SK-N-SH (cell line): ENCODE measurements at regions not wholly inside any gene's neighbourhood (a gene's known extent, or its start where the extent isn't known, plus 50 kb on each side); places are given as distances from the start of the nearest gene placed in this dataset.

Experiments
- CTCF ChIA-PET: fragments of 300-600, 350-600 bp; formaldehyde crosslinking; extraction: SDS; loops from one replicate; lab custom pipeline; 2021; lab: Yijun Ruan, JAX
- POLR2A ChIA-PET: fragments of 350-600 bp; sonication (Branson Sonifier 250); formaldehyde crosslinking; extraction: SDS; loops from one replicate; lab custom pipeline; 2020; ENCODE audit warnings: antibody characterized with exemption, inconsistent platforms; lab: Yijun Ruan, JAX
- DNase-seq: peaks from one replicate; pipeline ENCODE4 v3.0.0; 2012
- H2AFZ ChIP-seq: fragments of 200-600 bp; sonication (generic); 2 replicates; pipeline ENCODE4 v1.8.1; 2016; ENCODE audit warnings: antibody characterized with exemption, mild to moderate bottlenecking, low read depth
- H3F3A ChIP-seq: fragments of 200-600 bp; sonication (generic); replicated peaks from 2 replicates; pipeline ENCODE3; 2016; ENCODE audit warnings: antibody characterized with exemption, mild to moderate bottlenecking; ENCODE audit not compliant: insufficient read depth
- H3K27ac ChIP-seq, 2 experiments: fragments of 200-500 bp in 1 of 2; fragments of 200-600 bp in 1 of 2; sonication (Bioruptor generic) in 1 of 2; sonication (generic), shearing (Covaris generic) in 1 of 2; 2 replicates each; pipeline versions ENCODE4 v1.5.1 to v1.6.1; 2014 to 2016; ENCODE audit warnings: low read depth in 2 of 2, inconsistent platforms in 1 of 2, low read length in 1 of 2, mild to moderate bottlenecking in 1 of 2, mixed read lengths in 1 of 2
- H3K27me3 ChIP-seq: fragments of 200-600 bp; sonication (generic), shearing (Covaris generic); 2 replicates; pipeline ENCODE4 v1.6.1; 2016; ENCODE audit warnings: mixed run types; ENCODE audit not compliant: insufficient read depth
- H3K36me3 ChIP-seq, 2 experiments: fragments of 200-500 bp in 1 of 2; fragments of 200-600 bp in 1 of 2; sonication (Bioruptor generic) in 1 of 2; sonication (generic) in 1 of 2; replicated peaks in 1 of 2; 2 replicates each; pipeline versions ENCODE3 to v1.5.1; 2014 to 2016; ENCODE audit warnings: low read length in 1 of 2, mild to moderate bottlenecking in 1 of 2; ENCODE audit not compliant: insufficient read depth in 2 of 2, control insufficient read depth in 1 of 2
- H3K4me1 ChIP-seq, 2 experiments: fragments of 200-500 bp in 1 of 2; fragments of 200-600 bp in 1 of 2; sonication (Bioruptor generic) in 1 of 2; sonication (generic), shearing (Covaris generic) in 1 of 2; 2 replicates each; pipeline versions ENCODE4 v1.5.1 to v1.6.1; 2014 to 2016; ENCODE audit warnings: low read depth in 1 of 2, low read length in 1 of 2, mixed run types in 1 of 2; ENCODE audit not compliant: insufficient read depth in 2 of 2, control insufficient read depth in 1 of 2
- H3K4me2 ChIP-seq: fragments of 200-600 bp; sonication (generic), shearing (Covaris generic); 2 replicates; pipeline ENCODE4 v1.6.1; 2017; ENCODE audit warnings: mixed run types
- H3K4me3 ChIP-seq, 2 experiments: fragments of 200-500 bp in 1 of 2; fragments of 200-600 bp in 1 of 2; sonication (Bioruptor generic) in 1 of 2; sonication (generic), shearing (Covaris generic) in 1 of 2; 2 replicates each; pipeline versions ENCODE4 v1.5.1 to v1.8.1; 2014 to 2016; ENCODE audit warnings: low read depth in 2 of 2, inconsistent platforms in 1 of 2, low read length in 1 of 2, mild to moderate bottlenecking in 1 of 2, mixed read lengths in 1 of 2, moderate library complexity in 1 of 2
- H3K79me2 ChIP-seq: fragments of 200-600 bp; sonication (generic); 2 replicates; pipeline ENCODE4 v1.8.1; 2017; ENCODE audit warnings: mild to moderate bottlenecking; ENCODE audit not compliant: insufficient read depth
- H3K9ac ChIP-seq: fragments of 200-600 bp; sonication (generic); 2 replicates; pipeline ENCODE4 v1.6.1; 2017; ENCODE audit warnings: mixed run types
- H3K9me2 ChIP-seq: fragments of 200-600 bp; sonication (generic); 2 replicates; pipeline ENCODE4 v1.6.1; 2017; ENCODE audit warnings: mixed run types
- H3K9me3 ChIP-seq: fragments of 200-600 bp; sonication (generic); 2 replicates; pipeline ENCODE4 v1.6.1; 2017; ENCODE audit warnings: mixed run types, mild to moderate bottlenecking, moderate library complexity
- H4K20me1 ChIP-seq: fragments of 200-600 bp; sonication (generic); 2 replicates; pipeline ENCODE4 v1.6.1; 2017; ENCODE audit warnings: mild to moderate bottlenecking, mixed run types; ENCODE audit not compliant: insufficient read depth
- CHD2 ChIP-seq: fragments of 150-350 bp; IDR thresholded peaks from 2 replicates; pipeline ENCODE4 v1.6.1; 2018; ENCODE audit warnings: low read length; ENCODE audit not compliant: partially characterized antibody
- CTCF ChIP-seq: fragments of 200-600 bp; sonication (generic); IDR thresholded peaks from 2 replicates; pipeline ENCODE4 v1.6.1; 2017; ENCODE audit warnings: antibody characterized with exemption, mild to moderate bottlenecking, moderate library complexity
- EP300 ChIP-seq, 2 experiments: IDR thresholded peaks; 2 replicates each; pipeline versions ENCODE4 v1.4.0 to v1.6.1; 2012; ENCODE audit warnings: borderline replicate concordance in 1 of 2, low read depth in 1 of 2, low read length in 1 of 2
- EZH2phosphoT487 ChIP-seq: fragments of 200-600 bp; sonication (generic); IDR thresholded peaks from 2 replicates; pipeline ENCODE4 v1.6.1; 2017; ENCODE audit warnings: low read depth, mixed run types, mild to moderate bottlenecking, antibody characterized with exemption, moderate library complexity, borderline replicate concordance
- FOSL2 ChIP-seq: IDR thresholded peaks from 2 replicates; pipeline ENCODE4 v1.4.0; 2012; ENCODE audit warnings: low read depth, mild to moderate bottlenecking, moderate library complexity, borderline replicate concordance
- FOXJ3 ChIP-seq: sonication (generic); formaldehyde crosslinking; IDR thresholded peaks from 2 replicates; pipeline ENCODE4 v1.5.1; 2020; ENCODE audit warnings: mild to moderate bottlenecking, missing genetic modification reagents
- FOXM1 ChIP-seq: IDR thresholded peaks from 2 replicates; pipeline ENCODE4 v1.4.0; 2012; ENCODE audit warnings: low read depth, mild to moderate bottlenecking
- GATA2 ChIP-seq: sonication (generic); formaldehyde crosslinking; IDR thresholded peaks from 2 replicates; pipeline ENCODE4 v1.5.0; 2020; ENCODE audit warnings: mild to moderate bottlenecking, missing genetic modification reagents
- IRF3 ChIP-seq: fragments of 150-350 bp; IDR thresholded peaks from 2 replicates; pipeline ENCODE4 v1.6.1; 2016; ENCODE audit warnings: mild to moderate bottlenecking, low read depth, low read length
- MXI1 ChIP-seq: IDR thresholded peaks from 2 replicates; pipeline ENCODE4 v1.6.1; 2012; ENCODE audit warnings: mild to moderate bottlenecking, low read depth, low read length, improper control_type of control experiment
- NFIC ChIP-seq: IDR thresholded peaks from 2 replicates; pipeline ENCODE4 v1.4.0; 2012; ENCODE audit warnings: borderline replicate concordance
- PBX3 ChIP-seq: IDR thresholded peaks from 2 replicates; pipeline ENCODE4; 2012
- RAD21 ChIP-seq: IDR thresholded peaks from 2 replicates; pipeline ENCODE4 v1.6.1; 2012; ENCODE audit warnings: mild to moderate bottlenecking, low read length
- RCOR1 ChIP-seq: fragments of 150-350 bp; IDR thresholded peaks from 2 replicates; pipeline ENCODE4 v1.6.1; 2017; ENCODE audit warnings: antibody characterized with exemption, low read length
- REST ChIP-seq: IDR thresholded peaks from 2 replicates; pipeline ENCODE4 v1.6.1; 2012; ENCODE audit warnings: mild to moderate bottlenecking, low read depth, low read length, moderate library complexity
- RXRA ChIP-seq: IDR thresholded peaks from 2 replicates; pipeline ENCODE4 v1.4.0; 2012; ENCODE audit warnings: low read depth, mild to moderate bottlenecking, borderline replicate concordance
- TAF1 ChIP-seq: IDR thresholded peaks from 2 replicates; pipeline ENCODE4 v1.6.1; 2012; ENCODE audit warnings: low read depth, mild to moderate bottlenecking, low read length, moderate library complexity, borderline replicate concordance
- YY1 ChIP-seq: IDR thresholded peaks from 2 replicates; pipeline ENCODE4 v1.4.0; 2012; ENCODE audit warnings: low read depth, mild to moderate bottlenecking
- WGBS: methylation state at CpG from one replicate; pipeline ENCODE4 v1.1.6; 2017; ENCODE audit warnings: low lambda C conversion rate; 5-methylcytosine and 5-hydroxymethylcytosine counted together

GRCh38 chr13:27359199-27359821, 65.1 kb upstream of the GTF3A start (continued):
- TF ChIP-seq FOXJ3 (CRISPR knock-in tag) (no peak), YY1 (no peak), NFIC (no peak), IRF3 (no peak), FOXM1 (no peak), CHD2 (no peak), EP300 (IDR thresholded peaks at IDR 0.05; ENCODE audit: borderline replicate concordance in 1 of 2, low read depth in 1 of 2, low read length in 1 of 2) (no peak), FOSL2 (no peak), RCOR1 (no peak)
- TF ChIP-seq, all 33 proteins: peak for 4

- Histone ChIP-seq H3K27ac (no peak overlapping the region), H2AFZ (no peak overlapping the region), H4K20me1 (no peaks in the 10 kb centered on the region), H3K4me2 (no peak overlapping the region), H3K27me3 (peaks cover 12% of the 10 kb centered on the region), H3K36me3 (no peaks in the 10 kb centered on the region), H3F3A (no peaks in the 10 kb centered on the region), H3K4me3 (no peak overlapping the region), H3K79me2 (no peaks in the 10 kb centered on the region), H3K4me1 (peaks cover 0 to 5% of the 10 kb centered on the region in 2 experiments; a peak in 1 of 4 replicates), H3K9me3 (no peaks in the 10 kb centered on the region), H3K9ac (no peak overlapping the region), H3K9me2 (no peaks in the 10 kb centered on the region)
- TF ChIP-seq TAF1: no peak
- no peak for TF ChIP-seq CTCF
- TF ChIP-seq EZH2phosphoT487: no peak
- TF ChIP-seq PBX3: no peak
- TF ChIP-seq GATA2 (CRISPR knock-in tag): no peak
- no peak for TF ChIP-seq REST
- no peak for TF ChIP-seq FOXJ3 (CRISPR knock-in tag)
- no peak for TF ChIP-seq RAD21
- no peak for TF ChIP-seq FOXM1
- no peak for TF ChIP-seq RXRA
- TF ChIP-seq MXI1: no peak
- no peak for TF ChIP-seq RCOR1
- ChIA-PET POLR2A (interaction anchor here (0.7 kb wide), 1 partner anchor 375 kb away, joined by 3 read pairs; no protein-coding TSS in a partner anchor), CTCF (interaction anchor here (0.8 to 12.0 kb wide), 25 partner anchors 12 to 637 kb away, joined by 3 to 273 read pairs (median 7); partner anchors contain the start of genes GTF3A and RASL11A)
- WGBS: 47% methylated on average over 9 of the region's 9 CpGs
- DNase-seq: no peak
Observed at GRCh38 chr13:27360562-27360961, 63.9 kb upstream of the GTF3A start.
